Erythroblast (primary cell): ENCODE measurements at regions not wholly inside any gene's neighbourhood (a gene's known extent, or its start where the extent isn't known, plus 50 kb on each side); places are given as distances from the start of the nearest gene placed in this dataset.

Experiments
- GATA1 ChIP-seq: IDR thresholded peaks from 2 replicates; pipeline ENCODE4 v1.6.1; 2011; ENCODE audit warnings: low read depth, mild to moderate bottlenecking, control low read depth, low read length, moderate library complexity
- POLR2A ChIP-seq: IDR thresholded peaks from 2 replicates; pipeline ENCODE4 v1.6.1; 2011; ENCODE audit warnings: mild to moderate bottlenecking, low read length

- no peak for TF ChIP-seq POLR2A
- no peak for TF ChIP-seq GATA1
These were observed 78.5 kb upstream of the NAF1 start for GRCh38 chr4:163245044-163245728.
